DOHH2 (cell line): ENCODE measurements at regions not wholly inside any gene's neighbourhood (a gene's known extent, or its start where the extent isn't known, plus 50 kb on each side); places are given as distances from the start of the nearest gene placed in this dataset.
"Not testable (repeated sequence)": the region's sequence is repeated elsewhere in the genome, so short reads cannot be mapped to it uniquely, and the experiment has no call there.

ENCODE experiments used
- H3F3A ChIP-seq: fragments of 200-600 bp; sonication (generic), shearing (Covaris generic); 2 replicates; pipeline ENCODE4 v1.6.0; 2016; ENCODE audit warnings: antibody characterized with exemption, mild to moderate bottlenecking; ENCODE audit not compliant: control insufficient read depth, insufficient read depth
- H3K27ac ChIP-seq: fragments of 200-600 bp; sonication (generic); 2 replicates; pipeline ENCODE4 v1.5.1; 2014; ENCODE audit warnings: low read depth, mild to moderate bottlenecking, low read length, moderate library complexity
- H3K27me3 ChIP-seq: fragments of 200-600 bp; sonication (generic); 2 replicates; pipeline ENCODE4 v1.6.1; 2014; ENCODE audit warnings: mild to moderate bottlenecking, low read length, mixed read lengths; ENCODE audit not compliant: control insufficient read depth
- H3K36me3 ChIP-seq: fragments of 200-600 bp; sonication (generic); 2 replicates; pipeline ENCODE4 v1.6.1; 2014; ENCODE audit warnings: mild to moderate bottlenecking, low read length, moderate library complexity, mixed read lengths; ENCODE audit not compliant: control insufficient read depth
- H3K4me1 ChIP-seq: fragments of 200-600 bp; sonication (generic); 2 replicates; pipeline ENCODE4 v1.6.1; 2014; ENCODE audit warnings: mild to moderate bottlenecking, low read length, mixed read lengths; ENCODE audit not compliant: control insufficient read depth
- H3K4me2 ChIP-seq: fragments of 200-600 bp; sonication (generic); 2 replicates; pipeline ENCODE4 v1.6.0; 2014; ENCODE audit warnings: mild to moderate bottlenecking, low read length, moderate library complexity
- H3K4me3 ChIP-seq: fragments of 200-600 bp; sonication (generic); 2 replicates; pipeline ENCODE4 v1.5.1; 2014; ENCODE audit warnings: mild to moderate bottlenecking, low read length, mixed read lengths
- H3K79me2 ChIP-seq: fragments of 200-600 bp; sonication (generic); 2 replicates; pipeline ENCODE4 v1.6.1; 2014; ENCODE audit warnings: mild to moderate bottlenecking, low read length, mixed read lengths; ENCODE audit not compliant: control insufficient read depth
- H3K9me2 ChIP-seq: fragments of 200-600 bp; sonication (generic); replicated peaks from 2 replicates; pipeline ENCODE4 v1.6.1; 2014; ENCODE audit warnings: mild to moderate bottlenecking, low read length, mixed read lengths; ENCODE audit not compliant: control insufficient read depth
- H3K9me3 ChIP-seq: fragments of 200-600 bp; sonication (generic); 2 replicates; pipeline ENCODE4 v1.6.1; 2014; ENCODE audit warnings: antibody characterized with exemption, low read length, mixed read lengths; ENCODE audit not compliant: control insufficient read depth, insufficient read depth
- H4K20me1 ChIP-seq: fragments of 200-600 bp; sonication (generic); 2 replicates; pipeline ENCODE4 v1.6.0; 2014; ENCODE audit warnings: low read depth, mild to moderate bottlenecking, antibody characterized with exemption, low read length, moderate library complexity; ENCODE audit not compliant: control insufficient read depth, insufficient read depth
- EZH2phosphoT487 ChIP-seq: fragments of 200-600 bp; sonication (generic); IDR thresholded peaks from 2 replicates; pipeline ENCODE4 v1.6.1; 2017; ENCODE audit warnings: borderline replicate concordance, mild to moderate bottlenecking, antibody characterized with exemption, low read length, moderate library complexity, mixed read lengths
- TF ChIP-seq, protein P1 (sequence below): fragments of 200-600 bp; sonication (generic); IDR thresholded peaks from one replicate; pipeline ENCODE4 v1.5.1; 2014; ENCODE audit warnings: antibody characterized with exemption, mild to moderate bottlenecking, low read depth, low read length; ENCODE audit not compliant: poor library complexity, severe bottlenecking

DNA sequence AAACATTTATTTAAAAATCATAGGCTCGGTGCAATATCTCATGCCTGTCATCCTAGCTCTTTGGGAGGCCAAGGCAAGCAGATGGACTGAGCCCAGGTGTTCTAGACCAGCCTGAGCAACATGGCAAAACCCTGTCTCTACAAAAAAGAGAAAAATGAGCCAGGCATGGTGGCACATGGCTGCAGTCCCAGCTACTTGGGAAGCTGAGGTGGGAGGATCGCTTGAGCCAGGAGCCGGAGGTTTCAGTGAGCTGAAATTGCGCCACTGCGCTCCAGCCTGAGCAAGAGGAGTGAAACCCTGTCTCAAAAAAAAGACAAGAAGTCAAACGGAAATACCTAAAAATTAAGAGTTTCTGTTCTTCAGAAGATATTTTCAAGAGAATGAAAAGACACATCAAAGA lies 122.3 kb downstream of the RSL24D1 start:
- Histone ChIP-seq H3K27me3 (no peaks in the 10 kb centered on the region), H3K4me3 (no peak overlapping the region), H3K4me2 (no peak overlapping the region), H3K9me2 (no peaks in the 10 kb centered on the region), H4K20me1 (no peaks in the 10 kb centered on the region), H3F3A (no peaks in the 10 kb centered on the region), H3K9me3 (0 out of 2 replicates have a peak, but pooled peaks cover 3% of the 10 kb centered on the region), H3K79me2 (no peaks in the 10 kb centered on the region), H3K27ac (no peak overlapping the region), H3K36me3 (no peaks in the 10 kb centered on the region), H3K4me1 (no peaks in the 10 kb centered on the region)
- TF ChIP-seq, protein P1, sequence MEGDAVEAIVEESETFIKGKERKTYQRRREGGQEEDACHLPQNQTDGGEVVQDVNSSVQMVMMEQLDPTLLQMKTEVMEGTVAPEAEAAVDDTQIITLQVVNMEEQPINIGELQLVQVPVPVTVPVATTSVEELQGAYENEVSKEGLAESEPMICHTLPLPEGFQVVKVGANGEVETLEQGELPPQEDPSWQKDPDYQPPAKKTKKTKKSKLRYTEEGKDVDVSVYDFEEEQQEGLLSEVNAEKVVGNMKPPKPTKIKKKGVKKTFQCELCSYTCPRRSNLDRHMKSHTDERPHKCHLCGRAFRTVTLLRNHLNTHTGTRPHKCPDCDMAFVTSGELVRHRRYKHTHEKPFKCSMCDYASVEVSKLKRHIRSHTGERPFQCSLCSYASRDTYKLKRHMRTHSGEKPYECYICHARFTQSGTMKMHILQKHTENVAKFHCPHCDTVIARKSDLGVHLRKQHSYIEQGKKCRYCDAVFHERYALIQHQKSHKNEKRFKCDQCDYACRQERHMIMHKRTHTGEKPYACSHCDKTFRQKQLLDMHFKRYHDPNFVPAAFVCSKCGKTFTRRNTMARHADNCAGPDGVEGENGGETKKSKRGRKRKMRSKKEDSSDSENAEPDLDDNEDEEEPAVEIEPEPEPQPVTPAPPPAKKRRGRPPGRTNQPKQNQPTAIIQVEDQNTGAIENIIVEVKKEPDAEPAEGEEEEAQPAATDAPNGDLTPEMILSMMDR = no peak
- TF ChIP-seq EZH2phosphoT487 = no peak

DNA sequence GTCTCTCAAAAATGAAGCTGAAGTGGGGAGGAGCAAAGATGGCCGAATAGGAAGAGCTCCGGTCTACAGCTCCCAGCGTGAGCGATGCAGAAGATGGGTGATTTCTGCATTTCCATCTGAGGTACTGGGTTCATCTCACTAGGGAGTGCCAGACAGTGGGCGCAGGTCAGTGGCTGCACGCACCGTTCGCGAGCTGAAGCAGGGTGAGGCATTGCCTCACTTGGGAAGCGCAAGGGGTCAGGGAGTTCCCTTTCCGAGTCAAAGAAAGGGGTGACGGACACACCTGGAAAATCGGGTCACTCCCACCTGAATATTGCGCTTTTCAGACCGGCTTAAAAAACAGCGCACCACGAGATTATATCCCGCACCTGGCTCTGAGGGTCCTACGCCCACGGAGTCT lies 132.8 kb downstream of the RSL24D1 start:
- not testable (repeated sequence) for H3K36me3 ChIP-seq, H3K27me3 ChIP-seq, H3K9me2 ChIP-seq

DNA sequence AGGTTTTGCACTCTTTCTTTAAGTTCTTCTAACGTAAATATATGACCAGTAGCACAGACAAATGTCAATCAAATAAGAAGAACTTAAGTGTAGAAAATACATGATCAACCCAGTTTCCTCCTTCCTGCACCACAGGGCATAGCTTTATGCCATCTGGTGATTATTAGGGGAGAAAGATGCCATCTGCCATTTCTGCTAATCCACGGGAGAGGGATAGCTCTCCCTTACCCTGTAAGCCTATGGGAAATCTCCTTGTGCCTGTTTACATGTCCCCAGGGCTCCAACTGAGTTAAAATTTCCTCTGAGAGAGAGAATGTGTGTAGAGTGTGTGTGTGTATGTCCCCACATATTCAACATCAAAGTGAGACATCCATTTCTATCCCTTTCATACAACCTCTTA lies 135.9 kb downstream of the RSL24D1 start:
- Histone ChIP-seq H3K4me1 (no peaks in the 10 kb centered on the region), H4K20me1 (no peaks in the 10 kb centered on the region), H3K27ac (no peak overlapping the region), H3K27me3 (no peaks in the 10 kb centered on the region), H3K4me2 (no peak overlapping the region), H3K4me3 (no peak overlapping the region), H3F3A (no peaks in the 10 kb centered on the region), H3K9me3 (no peaks in the 10 kb centered on the region), H3K9me2 (no peaks in the 10 kb centered on the region), H3K79me2 (no peaks in the 10 kb centered on the region), H3K36me3 (no peaks in the 10 kb centered on the region)
- TF ChIP-seq, protein P1 = no peak
- no peak for TF ChIP-seq EZH2phosphoT487

More for the DNA sequence above, 132.8 kb downstream of the RSL24D1 start:
- not testable (repeated sequence) for H4K20me1 ChIP-seq, H3K9me3 ChIP-seq, H3K4me3 ChIP-seq, H3K27ac ChIP-seq, H3K79me2 ChIP-seq, H3F3A ChIP-seq, H3K4me2 ChIP-seq, H3K4me1 ChIP-seq

DNA sequence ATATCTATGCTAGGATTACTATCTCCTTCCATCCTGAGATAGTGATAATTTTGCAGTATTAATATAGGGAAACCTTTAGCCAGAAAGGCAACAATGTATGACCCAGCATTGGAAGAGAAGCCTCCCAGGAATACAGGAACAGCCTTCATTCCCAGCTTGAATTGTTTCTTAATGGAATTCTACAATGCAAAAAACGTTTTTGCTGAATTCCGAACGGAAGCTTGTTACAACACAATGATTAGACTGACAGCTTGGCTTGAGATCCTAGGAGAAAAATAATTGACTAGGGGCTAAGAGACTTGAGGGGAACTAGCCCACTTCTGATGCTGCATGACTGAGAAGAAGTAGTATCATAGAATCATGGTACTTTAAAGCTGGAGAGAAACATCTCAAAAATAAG lies 140.2 kb downstream of the RSL24D1 start:
- H3K9me2 ChIP-seq = no peaks in the 10 kb centered on the region
- no peaks in the 10 kb centered on the region for H3K27me3 ChIP-seq
- no peaks in the 10 kb centered on the region for H3K4me1 ChIP-seq
- H4K20me1 ChIP-seq = no peaks in the 10 kb centered on the region
- H3K27ac ChIP-seq = no peak overlapping the region
- H3K4me3 ChIP-seq = no peak overlapping the region
- H3K36me3 ChIP-seq = no peaks in the 10 kb centered on the region
- no peak for TF ChIP-seq EZH2phosphoT487
- TF ChIP-seq, protein P1 = no peak
- H3K9me3 ChIP-seq = no peaks in the 10 kb centered on the region
- H3K79me2 ChIP-seq = no peaks in the 10 kb centered on the region
- H3K4me2 ChIP-seq = no peak overlapping the region
- no peaks in the 10 kb centered on the region for H3F3A ChIP-seq
